ENCODE measurements at regions not wholly inside any gene's neighbourhood (a gene's known extent, or its start where the extent isn't known, plus 50 kb on each side); places are given as distances from the start of the nearest gene placed in this dataset.

DNA sequence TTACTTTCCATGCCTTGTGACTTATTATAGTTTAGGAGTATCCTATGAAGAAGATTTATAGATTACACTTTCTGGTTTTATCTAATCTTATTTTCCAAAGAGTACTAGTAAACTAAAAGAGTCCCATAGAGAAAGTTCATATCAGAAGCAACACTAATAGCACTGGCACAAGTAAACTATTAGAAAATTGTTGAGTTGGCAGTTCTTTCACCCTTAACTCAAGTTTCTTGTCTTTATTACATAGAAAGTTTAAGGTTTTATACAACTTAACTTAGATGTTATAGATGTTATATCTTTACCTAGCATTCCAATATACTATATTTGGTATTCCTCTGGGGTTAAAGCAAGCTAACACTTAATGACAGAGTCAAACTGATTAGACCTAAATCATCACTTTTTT lies 437.8 kb upstream of the ARRDC3 start:
- TF ChIP-seq CTCF (IDR thresholded peaks at IDR 0.05) (no peak), POLR2A (IDR thresholded peaks at IDR 0.05) (no peak)
